Endothelial cell of umbilical vein (primary cell): ENCODE measurements at regions not wholly inside any gene's neighbourhood (a gene's known extent, or its start where the extent isn't known, plus 50 kb on each side); places are given as distances from the start of the nearest gene placed in this dataset.

Experiments
- BruUV-seq: library from RNA; stranded (reverse); fragments of 400-500 nt; replicated peaks from 2 replicates; lab custom pipeline; 2021; lab: Mats Ljungman, UMichigan
- CTCF ChIA-PET: fragments of 300-600, 350-600 bp; sonication (Branson Sonifier 250); formaldehyde crosslinking; loops from one replicate; lab custom pipeline; 2021; ENCODE audit warnings: antibody characterized with exemption, inconsistent platforms; lab: Charles Lee
- POLR2A ChIA-PET: fragments of 300-600, 350-600 bp; sonication (Branson Sonifier 250); formaldehyde crosslinking; loops from one replicate; lab custom pipeline; 2021; ENCODE audit warnings: antibody characterized with exemption, inconsistent platforms; lab: Charles Lee
- DNase-seq: peaks from one replicate; pipeline ENCODE4 v3.0.0-alpha.2; 2011; ENCODE audit warnings: low read depth, low spot score
- FAIRE-seq: peaks from 2 replicates; lab custom pipeline; 2011; peaks lifted over from hg19 to GRCh38; lab: Jason Lieb, UNC
- H2AFZ ChIP-seq: 2 replicates; pipeline ENCODE4 v1.6.0; 2012; ENCODE audit warnings: low read depth, low read length, control low read depth, inconsistent platforms
- H3K27ac ChIP-seq: 2 replicates; pipeline ENCODE4 v1.5.1; 2011; ENCODE audit warnings: low read depth, mild to moderate bottlenecking, control low read depth, low read length, moderate library complexity; ENCODE audit not compliant: insufficient read depth
- H3K27me3 ChIP-seq, 2 experiments: 2 replicates each; pipeline versions ENCODE4 v1.6.0 to v1.6.1; 2011; ENCODE audit warnings: low read length in 2 of 2, mixed read lengths in 1 of 2; ENCODE audit not compliant: control insufficient read depth in 2 of 2, insufficient read depth in 2 of 2
- H3K36me3 ChIP-seq, 2 experiments: 2 replicates in 1 of 2; 3 replicates in 1 of 2; pipeline ENCODE4 v1.5.1; 2011; ENCODE audit warnings: low read length in 2 of 2, mild to moderate bottlenecking in 1 of 2, moderate library complexity in 1 of 2; ENCODE audit not compliant: control insufficient read depth in 2 of 2, insufficient read depth in 2 of 2; ENCODE audit errors: extremely low read depth in 1 of 2
- H3K4me1 ChIP-seq: 3 replicates; pipeline ENCODE4 v1.5.1; 2011; ENCODE audit warnings: mild to moderate bottlenecking, low read length; ENCODE audit not compliant: control insufficient read depth, insufficient read depth; ENCODE audit errors: extremely low read depth
- H3K4me2 ChIP-seq: 2 replicates; pipeline ENCODE4 v1.6.1; 2011; ENCODE audit warnings: low read length, control low read depth, mixed read lengths; ENCODE audit not compliant: insufficient read depth
- H3K4me3 ChIP-seq, 3 experiments: fragments of 200-600 bp in 1 of 3; sonication (generic), shearing (Covaris generic) in 1 of 3; replicated peaks in 1 of 3; 2 replicates each; pipeline ENCODE4 v1.5.1; 2011 to 2016; ENCODE audit warnings: control low read depth in 3 of 3, low read length in 3 of 3, mild to moderate bottlenecking in 2 of 3, inconsistent platforms in 1 of 3, low read depth in 1 of 3, moderate library complexity in 1 of 3; ENCODE audit not compliant: insufficient read depth in 1 of 3
- H3K79me2 ChIP-seq: 2 replicates; pipeline ENCODE4 v1.6.0; 2012; ENCODE audit warnings: low read length, inconsistent platforms; ENCODE audit not compliant: control insufficient read depth, insufficient read depth
- H3K9ac ChIP-seq: replicated peaks from 2 replicates; pipeline ENCODE3; 2011; ENCODE audit warnings: low read length, control low read depth; ENCODE audit not compliant: insufficient read depth; ENCODE audit errors: extremely low read depth
- H3K9me1 ChIP-seq: replicated peaks from 3 replicates; pipeline ENCODE4 v1.6.0; 2011; ENCODE audit warnings: mild to moderate bottlenecking, low read length; ENCODE audit not compliant: control insufficient read depth, insufficient read depth; ENCODE audit errors: extremely low read depth
- H3K9me3 ChIP-seq: replicated peaks from 2 replicates; pipeline ENCODE4 v1.5.1; 2012; ENCODE audit warnings: low read length, inconsistent platforms; ENCODE audit not compliant: control insufficient read depth, insufficient read depth
- H4K20me1 ChIP-seq: replicated peaks from 2 replicates; pipeline ENCODE3; 2011; ENCODE audit warnings: mild to moderate bottlenecking, low read length; ENCODE audit not compliant: control insufficient read depth, insufficient read depth; ENCODE audit errors: extremely low read depth
- CTCF ChIP-seq, 2 donors: IDR thresholded peaks; 1 replicate in 1 of 2; 2 replicates in 1 of 2; pipeline ENCODE4 v1.5.1; 2011; ENCODE audit warnings: low read length in 2 of 2, mild to moderate bottlenecking in 2 of 2, moderate library complexity in 2 of 2, control low read depth in 1 of 2, inconsistent platforms in 1 of 2, low read depth in 1 of 2; ENCODE audit not compliant: insufficient read depth in 1 of 2; ENCODE audit errors: extremely low read depth in 1 of 2
- EZH2 ChIP-seq: IDR thresholded peaks from 2 replicates; pipeline ENCODE4 v1.6.1; 2012; ENCODE audit warnings: borderline replicate concordance, low read depth, mild to moderate bottlenecking, moderate library complexity, low read length, inconsistent platforms; ENCODE audit not compliant: severe bottlenecking
- FOS ChIP-seq: IDR thresholded peaks from 2 replicates; pipeline ENCODE4 v1.6.1; 2011; ENCODE audit warnings: mild to moderate bottlenecking, low read length, moderate library complexity, borderline replicate concordance; ENCODE audit not compliant: insufficient read depth
- GATA2 ChIP-seq: IDR thresholded peaks from 2 replicates; pipeline ENCODE4 v1.7.0; 2011; ENCODE audit warnings: low read depth, mild to moderate bottlenecking, moderate library complexity, mixed read lengths, low read length; ENCODE audit not compliant: insufficient read length, insufficient read depth
- JUN ChIP-seq: IDR thresholded peaks from 2 replicates; pipeline ENCODE4 v1.6.1; 2011; ENCODE audit warnings: borderline replicate concordance, low read depth; ENCODE audit not compliant: insufficient read length, insufficient read depth
- MAX ChIP-seq: IDR thresholded peaks from 2 replicates; pipeline ENCODE4 v1.6.1; 2011; ENCODE audit not compliant: insufficient read depth, insufficient read length
- MYC ChIP-seq: IDR thresholded peaks from one replicate; pipeline ENCODE4 v1.6.1; 2011; ENCODE audit warnings: mild to moderate bottlenecking, low read depth, low read length
- POLR2A ChIP-seq: IDR thresholded peaks from 2 replicates; pipeline ENCODE4 v1.6.1; 2012; ENCODE audit warnings: low read depth, mild to moderate bottlenecking, control low read depth, low read length
- POLR2AphosphoS5 ChIP-seq: IDR thresholded peaks from 2 replicates; pipeline ENCODE4 v1.6.1; 2012; ENCODE audit warnings: low read depth, mild to moderate bottlenecking, control low read depth, low read length, moderate library complexity; ENCODE audit not compliant: insufficient read depth
- dilution Hi-C: fragments of 300-500 bp; cut with MboI; formaldehyde crosslinking; loops from one replicate; pipeline ENCODE4 v1.15.0; 2019; ENCODE audit warnings: low sequenced_read_pairs; ENCODE audit not compliant: extremely low pct_ligation_motif_present
- intact Hi-C: fragments of 100-400 bp; cut with micrococcal nuclease; formaldehyde crosslinking; loops from one replicate; pipeline ENCODE4 v1.10.0; 2022

GRCh38 chr4:169906104-169906503, 120.1 kb downstream of the MFAP3L start:
- POLR2A ChIA-PET = no interaction called here
- dilution Hi-C loops (no loop called here), intact Hi-C loops (no loop called here)
- no peaks in the 10 kb centered on the region for H3K79me2 ChIP-seq
- no TSS peak for BruUV-seq
- no peaks in the 10 kb centered on the region for H4K20me1 ChIP-seq
- DNase-seq (no peak), FAIRE-seq (no peak)
- no peak overlapping the region for H3K4me3 ChIP-seq
- CTCF ChIA-PET = no interaction called here
- no peak overlapping the region for H3K27ac ChIP-seq
- H3K4me1 ChIP-seq = no peaks in the 10 kb centered on the region
- H3K36me3 ChIP-seq = no peaks in the 10 kb centered on the region
- no peaks in the 10 kb centered on the region for H3K9me1 ChIP-seq
- no peaks in the 10 kb centered on the region for H3K9me3 ChIP-seq
- no peak overlapping the region for H3K4me2 ChIP-seq
- H2AFZ ChIP-seq = no peak overlapping the region
- TF ChIP-seq POLR2AphosphoS5 (no peak), MAX (no peak), MYC (no peak), JUN (no peak), GATA2 (no peak), POLR2A (no peak), FOS (no peak), CTCF (IDR thresholded peaks at IDR 0.05; ENCODE audit: extremely low read depth in 1 of 2, insufficient read depth in 1 of 2, low read depth in 1 of 2, low read length in 2 of 2) (no peak), EZH2 (no peak)
- no peak overlapping the region for H3K9ac ChIP-seq
- no peaks in the 10 kb centered on the region for H3K27me3 ChIP-seq
